ENCODE measurements at regions not wholly inside any gene's neighbourhood (a gene's known extent, or its start where the extent isn't known, plus 50 kb on each side); places are given as distances from the start of the nearest gene placed in this dataset.

DNA sequence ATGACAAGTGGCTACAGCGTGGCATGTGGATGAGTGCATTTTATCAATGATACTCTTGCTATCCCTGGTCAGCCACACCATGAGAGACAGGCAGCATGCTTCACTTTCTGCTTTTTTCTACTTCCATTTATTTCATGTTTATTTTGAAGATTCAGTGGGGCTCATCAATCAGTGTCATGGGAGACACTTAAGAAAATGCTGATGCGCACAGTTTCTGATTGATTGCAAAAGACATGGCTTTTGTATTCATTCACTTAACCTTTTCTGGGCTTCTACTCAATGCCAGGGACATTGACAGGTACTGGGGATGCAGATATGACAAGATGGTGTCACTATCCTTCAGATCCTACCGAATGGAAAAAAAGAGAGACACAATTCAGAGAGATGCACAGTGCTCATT lies 50.9 kb upstream of the CFAP161 start:
- TF ChIP-seq, protein P1, sequence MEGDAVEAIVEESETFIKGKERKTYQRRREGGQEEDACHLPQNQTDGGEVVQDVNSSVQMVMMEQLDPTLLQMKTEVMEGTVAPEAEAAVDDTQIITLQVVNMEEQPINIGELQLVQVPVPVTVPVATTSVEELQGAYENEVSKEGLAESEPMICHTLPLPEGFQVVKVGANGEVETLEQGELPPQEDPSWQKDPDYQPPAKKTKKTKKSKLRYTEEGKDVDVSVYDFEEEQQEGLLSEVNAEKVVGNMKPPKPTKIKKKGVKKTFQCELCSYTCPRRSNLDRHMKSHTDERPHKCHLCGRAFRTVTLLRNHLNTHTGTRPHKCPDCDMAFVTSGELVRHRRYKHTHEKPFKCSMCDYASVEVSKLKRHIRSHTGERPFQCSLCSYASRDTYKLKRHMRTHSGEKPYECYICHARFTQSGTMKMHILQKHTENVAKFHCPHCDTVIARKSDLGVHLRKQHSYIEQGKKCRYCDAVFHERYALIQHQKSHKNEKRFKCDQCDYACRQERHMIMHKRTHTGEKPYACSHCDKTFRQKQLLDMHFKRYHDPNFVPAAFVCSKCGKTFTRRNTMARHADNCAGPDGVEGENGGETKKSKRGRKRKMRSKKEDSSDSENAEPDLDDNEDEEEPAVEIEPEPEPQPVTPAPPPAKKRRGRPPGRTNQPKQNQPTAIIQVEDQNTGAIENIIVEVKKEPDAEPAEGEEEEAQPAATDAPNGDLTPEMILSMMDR (conservative IDR thresholded peaks at IDR 0.05; ENCODE audit: low read length), result no peak
- TF ChIP-seq EZH2phosphoT487 (IDR thresholded peaks at IDR 0.05; ENCODE audit: borderline replicate concordance, low read depth, low read length), result no peak
